Natural killer cell (primary cell): ENCODE measurements at regions not wholly inside any gene's neighbourhood (a gene's known extent, or its start where the extent isn't known, plus 50 kb on each side); places are given as distances from the start of the nearest gene placed in this dataset.
"Not testable (repeated sequence)": the region's sequence is repeated elsewhere in the genome, so short reads cannot be mapped to it uniquely, and the experiment has no call there.

ENCODE experiments used
- ATAC-seq, 3 donors: fragments of 150-1000 bp in 2 of 3; fragments of 200-7000 bp in 1 of 3; cut with Tn5 transposase; 1 replicate in 1 of 3; 2 replicates in 2 of 3; pipeline ENCODE4 v1.10.0; 2021; ENCODE audit warnings: mild to moderate bottlenecking in 2 of 3, moderate library complexity in 2 of 3
- DNase-seq, 2 donors: peaks; one replicate each; pipeline versions ENCODE4 v3.0.0 to v3.0.0-alpha.2; 2013 to 2021; ENCODE audit warnings: mixed read lengths in 1 of 2
- H3K27ac ChIP-seq: one replicate; pipeline ENCODE4 v1.5.1; 2013; ENCODE audit warnings: mild to moderate bottlenecking, low read length
- H3K27me3 ChIP-seq: one replicate; pipeline ENCODE4 v1.6.1; 2013; ENCODE audit warnings: low read length; ENCODE audit not compliant: control insufficient read depth, insufficient read depth
- H3K36me3 ChIP-seq: one replicate; pipeline ENCODE4 v1.6.1; 2013; ENCODE audit warnings: low read length; ENCODE audit not compliant: control insufficient read depth, insufficient read depth
- H3K4me1 ChIP-seq: one replicate; pipeline ENCODE4 v1.6.1; 2013; ENCODE audit warnings: low read length; ENCODE audit not compliant: control insufficient read depth, insufficient read depth
- H3K4me3 ChIP-seq: one replicate; pipeline ENCODE4 v1.5.1; 2013; ENCODE audit warnings: low read length
- H3K9me3 ChIP-seq: one replicate; pipeline ENCODE4 v1.6.1; 2013; ENCODE audit warnings: low read length; ENCODE audit not compliant: control insufficient read depth, insufficient read depth
- H3K27ac Mint-ChIP-seq, 2 donors: one replicate each; pipeline ENCODE4 v1.8.0; 2022; ENCODE audit warnings: mild to moderate bottlenecking in 2 of 2, mixed read lengths in 2 of 2, moderate library complexity in 1 of 2
- H3K27me3 Mint-ChIP-seq, 2 donors: one replicate each; pipeline ENCODE4 v1.8.0; 2022; ENCODE audit warnings: low read depth in 2 of 2, mixed read lengths in 2 of 2
- H3K36me3 Mint-ChIP-seq: one replicate; pipeline ENCODE4 v1.8.0; 2022; ENCODE audit warnings: mixed read lengths
- H3K4me1 Mint-ChIP-seq, 2 donors: one replicate each; pipeline ENCODE4 v1.8.0; 2022; ENCODE audit warnings: mixed read lengths in 2 of 2
- H3K4me3 Mint-ChIP-seq: one replicate; pipeline ENCODE4 v1.8.0; 2022; ENCODE audit warnings: mild to moderate bottlenecking, moderate library complexity, mixed read lengths
- H3K9me3 Mint-ChIP-seq, 2 donors: one replicate each; pipeline ENCODE4 v1.8.0; 2022; ENCODE audit warnings: mixed read lengths in 2 of 2
- CTCF ChIP-seq: fragments of 200-600 bp; IDR thresholded peaks from one replicate; pipeline ENCODE4 v1.8.0; 2022; ENCODE audit warnings: antibody characterized with exemption
- whole genome bisulfite sequencing: methylation state at CpG from one replicate; pipeline ENCODE4 v1.1.7; 2013; ENCODE audit warnings: missing lambda C conversion rate; ENCODE audit not compliant: insufficient coverage; 5-methylcytosine and 5-hydroxymethylcytosine counted together
- intact Hi-C: fragments of 100-400 bp; cut with micrococcal nuclease; formaldehyde crosslinking; loops from one replicate; pipeline ENCODE4 v1.14.2; 2022

DNA sequence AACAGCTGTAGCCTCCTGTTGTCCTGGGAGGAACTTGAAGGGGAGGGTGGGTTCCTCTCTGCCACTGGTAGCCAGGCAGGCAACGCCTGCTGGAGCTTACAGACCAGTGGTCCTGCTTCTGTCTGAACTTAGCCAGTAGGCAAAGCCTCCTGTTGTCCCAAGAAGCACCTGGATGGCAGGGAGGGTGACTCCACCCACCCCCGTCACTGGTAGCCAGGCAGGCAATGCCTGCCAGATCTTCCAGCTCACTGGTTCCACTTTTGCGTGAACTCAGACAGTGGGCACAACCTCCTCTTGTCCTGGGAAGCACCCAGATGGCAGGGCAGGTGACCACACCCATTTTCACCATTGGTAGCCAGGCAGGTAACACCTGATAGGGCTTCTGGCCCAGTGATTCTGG is 203.5 kb upstream of the DIPK2B start:
- no peak overlapping the region for H3K27ac Mint-ChIP-seq
- no peaks in the 10 kb centered on the region for H3K9me3 Mint-ChIP-seq
- no peak for TF ChIP-seq CTCF
- DNase-seq (no peak), ATAC-seq (no peak)
- H3K4me3 ChIP-seq: no peak overlapping the region
- peaks cover 0 to 5% of the 10 kb centered on the region in 2 donors for H3K4me1 Mint-ChIP-seq
- WGBS: 91% methylated on average over 3 of the region's 3 CpGs
- no peaks in the 10 kb centered on the region for H3K27me3 Mint-ChIP-seq
- no peaks in the 10 kb centered on the region for H3K36me3 Mint-ChIP-seq
- no peaks in the 10 kb centered on the region for H3K4me1 ChIP-seq
- H3K27me3 ChIP-seq: no peaks in the 10 kb centered on the region
- intact Hi-C loops: no loop called here
- no peak overlapping the region for H3K4me3 Mint-ChIP-seq
- no peaks in the 10 kb centered on the region for H3K36me3 ChIP-seq
- H3K27ac ChIP-seq: no peak overlapping the region
- H3K9me3 ChIP-seq: no peaks in the 10 kb centered on the region

DNA sequence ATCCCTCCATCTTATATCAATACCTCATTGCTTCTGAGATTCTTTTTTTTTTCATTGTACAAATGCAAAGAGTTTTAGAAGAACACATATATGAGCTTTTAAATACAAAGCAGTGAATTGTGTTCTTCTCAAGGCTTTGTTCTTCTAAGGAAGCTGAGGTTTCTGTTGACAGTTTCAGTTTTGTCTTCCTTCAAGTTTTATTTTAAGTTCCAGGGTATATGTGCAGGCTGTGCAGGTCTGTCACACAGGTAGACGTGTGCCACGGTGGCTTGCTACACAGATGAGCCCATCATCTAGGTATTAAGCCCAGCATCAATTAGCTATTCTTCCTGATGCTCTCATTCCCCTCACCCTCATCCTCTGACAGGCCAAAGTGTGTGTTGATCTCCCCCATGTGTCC is 201.2 kb upstream of the DIPK2B start:
- Mint-ChIP-seq H3K4me1 (peaks cover 0 to 5% of the 10 kb centered on the region in 2 donors), H3K4me3 (no peak overlapping the region), H3K27ac (no peak overlapping the region), H3K27me3 (no peaks in the 10 kb centered on the region), H3K36me3 (no peaks in the 10 kb centered on the region), H3K9me3 (no peaks in the 10 kb centered on the region)
- Histone ChIP-seq H3K36me3 (no peaks in the 10 kb centered on the region), H3K27me3 (no peaks in the 10 kb centered on the region), H3K4me3 (no peak overlapping the region), H3K27ac (no peak overlapping the region), H3K4me1 (no peaks in the 10 kb centered on the region), H3K9me3 (peaks cover 1% of the 10 kb centered on the region)
- 34% methylated on average over 2 of the region's 2 CpGs for WGBS
- intact Hi-C loops: no loop called here
- ATAC-seq (no peak), DNase-seq (no peak)
- no peak for TF ChIP-seq CTCF

- 91% methylated on average over 8 of the region's 8 CpGs for WGBS
- H3K4me1 ChIP-seq, H3K9me3 Mint-ChIP-seq, H3K36me3 Mint-ChIP-seq, intact Hi-C loops, ATAC-seq, H3K27me3 Mint-ChIP-seq, H3K27ac Mint-ChIP-seq, H3K4me3 ChIP-seq, H3K36me3 ChIP-seq, H3K4me1 Mint-ChIP-seq, H3K4me3 Mint-ChIP-seq, H3K27ac ChIP-seq, DNase-seq, H3K9me3 ChIP-seq, H3K27me3 ChIP-seq: not testable (repeated sequence)
Measured at GRCh38 chrX:45400951-45401725, 200.5 kb upstream of the DIPK2B start.

- no peak overlapping the region for H3K27ac ChIP-seq
- 80% methylated on average over 1 of the region's 3 CpGs for WGBS
- TF ChIP-seq CTCF: no peak
- no peaks in the 10 kb centered on the region for H3K4me1 ChIP-seq
- no peak overlapping the region for H3K4me3 ChIP-seq
- H3K36me3 Mint-ChIP-seq: peaks cover 9% of the 10 kb centered on the region
- intact Hi-C loops: no loop called here
- ATAC-seq (no peak), DNase-seq (no peak)
- H3K9me3 Mint-ChIP-seq: peaks cover 0 to 5% of the 10 kb centered on the region in 2 donors
- peaks cover 8% of the 10 kb centered on the region for H3K9me3 ChIP-seq
- H3K4me1 Mint-ChIP-seq: peaks cover 0 to 5% of the 10 kb centered on the region in 2 donors
- no peak overlapping the region for H3K27ac Mint-ChIP-seq
- no peaks in the 10 kb centered on the region for H3K27me3 Mint-ChIP-seq
- H3K4me3 Mint-ChIP-seq: no peak overlapping the region
- H3K36me3 ChIP-seq: no peaks in the 10 kb centered on the region
- H3K27me3 ChIP-seq: no peaks in the 10 kb centered on the region
Measured at GRCh38 chrX:45400027-45400779, 199.5 kb upstream of the DIPK2B start.
